Bronchial epithelial cell (primary cell): ENCODE measurements at regions not wholly inside any gene's neighbourhood (a gene's known extent, or its start where the extent isn't known, plus 50 kb on each side); places are given as distances from the start of the nearest gene placed in this dataset.
"Not testable (repeated sequence)": the region's sequence is repeated elsewhere in the genome, so short reads cannot be mapped to it uniquely, and the experiment has no call there.

Source experiments
- DNase-seq: peaks from one replicate; pipeline ENCODE4 v3.0.0-alpha.2; 2010; ENCODE audit warnings: low read depth
- FAIRE-seq: peaks from 2 replicates; lab custom pipeline; 2011; peaks lifted over from hg19 to GRCh38; lab: Jason Lieb, UNC
- H3K27me3 ChIP-seq: 2 replicates; pipeline ENCODE4 v1.5.1; 2011; ENCODE audit warnings: low read length; ENCODE audit not compliant: control insufficient read depth, insufficient read depth
- H3K36me3 ChIP-seq: 2 replicates; pipeline ENCODE4 v1.5.1; 2011; ENCODE audit warnings: low read length; ENCODE audit not compliant: control insufficient read depth, insufficient read depth
- H3K4me3 ChIP-seq: 2 replicates; pipeline ENCODE4 v1.5.1; 2011; ENCODE audit warnings: mild to moderate bottlenecking, low read depth, low read length, control low read depth
- TF ChIP-seq, protein P1 (sequence below): IDR thresholded peaks from 2 replicates; pipeline ENCODE4 v1.5.1; 2011; ENCODE audit warnings: mild to moderate bottlenecking, moderate library complexity, low read length, control low read depth, inconsistent platforms; ENCODE audit not compliant: insufficient read depth, severe bottlenecking

DNA sequence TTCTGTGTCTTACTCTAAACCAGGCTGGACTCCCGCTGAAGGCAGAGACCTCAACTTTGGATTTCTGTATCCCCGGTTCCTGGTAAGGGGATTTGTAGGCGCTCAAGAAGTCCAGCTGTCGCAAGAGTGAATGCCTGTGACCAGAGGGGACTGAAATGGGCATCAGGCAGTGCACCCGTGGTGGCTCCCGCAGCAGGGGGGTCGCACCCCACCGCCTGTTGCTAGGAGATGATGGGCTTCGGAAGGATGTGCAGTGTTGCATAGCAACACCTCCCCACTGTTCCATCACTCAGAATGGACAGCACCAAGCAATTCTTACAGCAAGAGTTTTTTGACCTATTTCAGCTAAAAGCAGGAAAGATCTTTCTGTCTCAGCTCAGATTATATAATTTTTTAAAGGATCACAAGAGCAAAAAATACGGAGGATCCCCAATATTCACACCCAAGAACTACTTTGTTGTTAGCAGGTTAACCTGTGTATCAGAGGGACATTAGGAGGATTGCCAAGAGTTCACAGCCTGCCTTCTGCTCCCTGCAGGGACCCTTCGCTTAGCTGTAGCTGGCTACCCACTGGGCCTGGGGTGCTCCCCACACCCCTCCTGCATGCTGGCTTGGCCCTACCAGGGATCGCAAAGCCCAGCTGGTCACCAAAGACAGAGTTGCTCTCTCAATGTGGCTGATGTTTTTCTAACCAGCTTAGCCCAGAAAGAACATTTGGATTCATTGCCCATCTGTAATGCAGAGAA lies 63.8 kb downstream of the SOWAHC start:
- no peak overlapping the region for H3K4me3 ChIP-seq
- no peaks in the 10 kb centered on the region for H3K27me3 ChIP-seq
- DNase-seq (no peak), FAIRE-seq (no peak)
- TF ChIP-seq, protein P1, sequence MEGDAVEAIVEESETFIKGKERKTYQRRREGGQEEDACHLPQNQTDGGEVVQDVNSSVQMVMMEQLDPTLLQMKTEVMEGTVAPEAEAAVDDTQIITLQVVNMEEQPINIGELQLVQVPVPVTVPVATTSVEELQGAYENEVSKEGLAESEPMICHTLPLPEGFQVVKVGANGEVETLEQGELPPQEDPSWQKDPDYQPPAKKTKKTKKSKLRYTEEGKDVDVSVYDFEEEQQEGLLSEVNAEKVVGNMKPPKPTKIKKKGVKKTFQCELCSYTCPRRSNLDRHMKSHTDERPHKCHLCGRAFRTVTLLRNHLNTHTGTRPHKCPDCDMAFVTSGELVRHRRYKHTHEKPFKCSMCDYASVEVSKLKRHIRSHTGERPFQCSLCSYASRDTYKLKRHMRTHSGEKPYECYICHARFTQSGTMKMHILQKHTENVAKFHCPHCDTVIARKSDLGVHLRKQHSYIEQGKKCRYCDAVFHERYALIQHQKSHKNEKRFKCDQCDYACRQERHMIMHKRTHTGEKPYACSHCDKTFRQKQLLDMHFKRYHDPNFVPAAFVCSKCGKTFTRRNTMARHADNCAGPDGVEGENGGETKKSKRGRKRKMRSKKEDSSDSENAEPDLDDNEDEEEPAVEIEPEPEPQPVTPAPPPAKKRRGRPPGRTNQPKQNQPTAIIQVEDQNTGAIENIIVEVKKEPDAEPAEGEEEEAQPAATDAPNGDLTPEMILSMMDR, result no peak
- no peaks in the 10 kb centered on the region for H3K36me3 ChIP-seq

DNA sequence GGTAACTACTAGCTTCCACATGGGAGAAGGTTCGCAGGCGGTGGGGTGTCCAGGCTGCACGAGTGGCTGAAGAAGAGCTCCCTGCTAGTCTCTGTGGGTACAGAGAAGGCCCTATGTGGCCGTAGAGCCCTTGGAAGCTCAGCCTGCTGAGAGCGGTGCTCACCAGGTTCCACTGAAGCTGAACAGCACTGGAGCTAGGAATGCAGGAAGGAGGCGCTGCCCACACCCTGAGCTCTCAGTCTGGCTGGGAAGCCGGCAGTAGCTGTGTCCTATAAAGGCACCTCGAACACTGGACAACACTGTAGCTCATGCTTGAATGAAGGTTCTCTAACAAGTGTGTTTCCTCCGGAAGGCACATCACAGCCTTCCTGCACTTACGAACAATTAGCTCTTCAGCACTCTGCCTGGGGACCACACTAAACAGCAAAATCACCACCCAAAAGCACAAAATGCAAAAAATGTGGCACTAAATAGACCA lies 64.6 kb downstream of the SOWAHC start:
- H3K27me3 ChIP-seq, H3K36me3 ChIP-seq, H3K4me3 ChIP-seq, DNase-seq, FAIRE-seq: not testable (repeated sequence)

DNA sequence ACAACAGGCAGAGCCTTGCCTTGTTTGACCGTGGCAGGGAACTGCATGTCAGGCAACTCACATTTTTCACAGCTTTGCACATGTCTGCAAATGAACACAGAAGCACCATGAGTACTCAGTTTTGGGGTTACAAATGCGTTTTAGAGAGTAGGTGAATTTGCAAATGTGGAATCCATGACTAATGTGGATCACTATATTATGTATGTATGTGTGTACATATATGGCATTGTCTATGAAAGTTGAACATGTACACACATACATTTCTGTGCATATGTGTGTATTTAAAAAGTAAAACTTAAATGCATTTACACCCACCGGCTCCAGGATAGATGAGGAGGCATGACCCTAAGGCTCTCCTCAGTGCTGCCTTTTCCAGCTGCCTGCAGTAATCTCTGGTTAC lies 65.1 kb downstream of the SOWAHC start:
- no peak for DNase-seq
- FAIRE-seq, result no peak
- TF ChIP-seq, protein P1, result no peak

DNA sequence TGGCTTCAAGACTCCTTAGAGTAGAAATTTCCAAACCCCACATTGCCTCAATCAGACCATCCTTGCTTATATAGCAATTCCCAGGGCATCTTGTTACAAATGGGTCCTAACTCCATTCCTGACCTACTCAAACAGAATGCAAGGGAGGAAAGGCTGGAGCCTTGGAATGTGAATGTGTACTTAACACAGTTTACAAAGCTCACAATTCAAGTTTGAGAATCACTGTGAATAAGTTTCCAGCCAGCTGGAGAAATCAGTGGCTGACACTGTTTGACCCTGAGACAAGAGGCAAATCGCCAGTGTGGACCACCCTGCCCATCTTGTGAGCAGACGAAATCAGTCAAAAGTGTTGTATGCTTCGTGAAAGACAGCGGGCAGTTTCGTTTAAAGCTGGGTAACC lies 65.5 kb downstream of the SOWAHC start:
- TF ChIP-seq, protein P1, result no peak
- DNase-seq (no peak), FAIRE-seq (no peak)
- no peaks in the 10 kb centered on the region for H3K36me3 ChIP-seq
- H3K4me3 ChIP-seq, result no peak overlapping the region
- no peaks in the 10 kb centered on the region for H3K27me3 ChIP-seq

More for the DNA sequence above, 65.1 kb downstream of the SOWAHC start:
- no peaks in the 10 kb centered on the region for H3K27me3 ChIP-seq
- no peaks in the 10 kb centered on the region for H3K36me3 ChIP-seq
- no peak overlapping the region for H3K4me3 ChIP-seq

DNA sequence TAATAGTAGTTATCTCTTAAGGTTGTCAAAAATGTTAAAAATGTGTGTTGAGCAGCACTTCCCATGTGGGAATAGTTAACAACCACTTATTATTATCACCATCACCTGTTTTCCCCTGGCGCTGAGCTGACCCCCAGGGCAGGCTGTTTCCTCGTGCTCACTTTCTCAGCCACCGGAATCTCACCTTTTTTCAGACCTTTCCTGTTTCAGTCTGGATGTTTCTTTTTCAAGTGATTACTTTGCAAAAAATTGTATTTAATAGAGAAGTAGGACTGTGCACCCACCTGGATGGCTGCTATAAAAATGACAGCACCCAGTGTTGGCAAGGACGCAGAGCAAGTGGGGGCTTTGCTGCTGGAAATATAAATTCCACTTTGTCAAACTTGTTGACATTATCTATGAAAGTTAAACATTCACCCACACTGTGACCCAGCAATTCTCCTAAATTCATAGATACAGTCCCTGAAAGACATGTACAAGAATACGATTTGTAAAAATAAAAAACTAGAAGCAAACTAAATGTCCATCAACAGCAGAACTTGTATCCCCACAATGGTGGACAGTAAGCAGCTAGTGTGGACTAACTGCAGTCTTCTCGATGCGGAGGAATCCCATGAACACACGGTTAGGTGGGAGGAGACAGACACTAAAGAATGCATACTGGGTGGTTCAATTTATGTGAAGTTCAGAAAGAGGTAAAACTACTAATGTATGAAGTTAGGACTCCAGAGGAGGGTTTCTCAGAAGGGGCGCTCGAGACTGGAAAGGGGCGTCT lies 66.5 kb downstream of the SOWAHC start:
- Histone ChIP-seq H3K36me3 (no peaks in the 10 kb centered on the region), H3K4me3 (no peak overlapping the region), H3K27me3 (no peaks in the 10 kb centered on the region)
- DNase-seq (no peak), FAIRE-seq (no peak)
- TF ChIP-seq, protein P1, result no peak

DNA sequence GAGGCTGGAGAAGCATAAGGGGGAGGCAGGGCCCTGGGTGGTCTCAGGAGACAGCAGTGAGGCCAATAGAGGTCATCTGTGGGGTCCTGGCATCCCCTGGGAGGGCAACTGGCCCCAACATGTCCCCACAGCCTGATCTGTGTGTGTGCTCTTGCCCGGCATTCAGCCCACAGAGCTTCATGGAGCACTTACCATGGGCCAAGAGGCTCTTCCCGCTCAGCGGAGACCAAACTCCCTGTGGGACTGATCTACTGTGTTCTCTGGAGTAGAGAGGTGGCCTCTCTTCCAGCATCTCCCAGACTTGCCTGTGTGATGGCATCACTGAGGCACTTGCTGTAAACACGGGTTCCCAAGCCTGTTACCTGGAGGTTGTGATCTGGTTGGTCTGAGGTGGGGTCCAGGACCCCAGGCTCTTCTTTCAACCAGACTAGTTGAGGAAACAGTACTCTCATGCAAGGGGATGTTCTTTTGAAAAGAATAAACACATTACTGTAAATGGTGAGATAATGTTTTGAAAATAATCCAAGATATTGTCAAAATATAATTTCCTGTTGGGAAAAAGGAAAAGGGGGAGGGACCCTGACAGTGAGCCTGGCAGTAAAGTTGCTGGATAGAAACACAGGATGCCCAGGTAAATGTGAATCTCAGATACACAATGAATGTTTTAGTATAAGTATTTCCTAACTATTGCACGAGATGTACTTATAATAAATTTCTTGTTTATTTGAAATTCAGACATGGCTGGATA lies 67.6 kb downstream of the SOWAHC start:
- H3K4me3 ChIP-seq, result no peak overlapping the region
- no peaks in the 10 kb centered on the region for H3K27me3 ChIP-seq
- TF ChIP-seq, protein P1, result no peak
- DNase-seq (no peak), FAIRE-seq (no peak)
- no peaks in the 10 kb centered on the region for H3K36me3 ChIP-seq
